Osteocyte (in vitro differentiated cells): ENCODE measurements at regions not wholly inside any gene's neighbourhood (a gene's known extent, or its start where the extent isn't known, plus 50 kb on each side); places are given as distances from the start of the nearest gene placed in this dataset.
"Not testable (repeated sequence)": the region's sequence is repeated elsewhere in the genome, so short reads cannot be mapped to it uniquely, and the experiment has no call there.

Experiments used
- DNase-seq: peaks from one replicate; pipeline ENCODE4 v3.0.0; 2021; ENCODE audit warnings: mixed read lengths; ENCODE audit not compliant: unreplicated experiment; ENCODE audit errors: extremely low spot score
- H3K27ac Mint-ChIP-seq: one replicate; pipeline ENCODE4 v1.8.0; 2021; ENCODE audit warnings: mild to moderate bottlenecking, mixed read lengths; ENCODE audit not compliant: unreplicated experiment
- H3K27me3 Mint-ChIP-seq: one replicate; pipeline ENCODE4 v1.8.0; 2021; ENCODE audit warnings: mixed read lengths; ENCODE audit not compliant: unreplicated experiment
- H3K36me3 Mint-ChIP-seq: one replicate; pipeline ENCODE4 v1.8.0; 2021; ENCODE audit warnings: mixed read lengths; ENCODE audit not compliant: unreplicated experiment
- H3K4me1 Mint-ChIP-seq: one replicate; pipeline ENCODE4 v1.8.0; 2021; ENCODE audit warnings: mixed read lengths; ENCODE audit not compliant: unreplicated experiment
- H3K4me3 Mint-ChIP-seq: one replicate; pipeline ENCODE4 v1.8.0; 2021; ENCODE audit warnings: mild to moderate bottlenecking, moderate library complexity, mixed read lengths; ENCODE audit not compliant: unreplicated experiment
- H3K9me3 Mint-ChIP-seq: one replicate; pipeline ENCODE4 v1.8.0; 2021; ENCODE audit warnings: mixed read lengths; ENCODE audit not compliant: unreplicated experiment
- TF ChIP-seq, protein P1 (sequence below): fragments of 200-600 bp; sonication (generic); IDR thresholded peaks from 2 replicates; pipeline ENCODE4 v1.5.0; 2021; ENCODE audit warnings: antibody characterized with exemption, mild to moderate bottlenecking, moderate library complexity

DNA sequence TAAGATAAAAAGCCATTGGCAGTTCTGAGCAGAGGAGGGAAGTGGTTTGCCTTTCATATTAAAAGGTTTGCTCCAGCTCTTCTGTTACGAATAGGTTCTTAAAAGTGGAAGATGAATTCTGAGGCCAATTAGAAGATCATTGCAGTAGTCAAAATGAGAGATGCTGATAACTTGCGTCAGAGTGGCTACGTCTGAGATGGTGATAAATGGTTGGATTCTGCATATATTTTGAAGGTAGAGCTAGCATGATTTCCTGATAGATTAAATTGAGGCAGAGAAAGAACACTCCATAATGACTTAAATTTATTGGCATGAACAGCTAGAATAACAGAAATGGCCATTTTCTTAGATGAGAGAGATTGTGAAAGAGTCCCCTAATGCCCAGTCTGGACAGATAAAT is 652.6 kb downstream of the DACH1 start:
- Mint-ChIP-seq H3K27me3 (peaks cover 2% of the 10 kb centered on the region), H3K4me3 (no peak overlapping the region), H3K36me3 (no peaks in the 10 kb centered on the region), H3K9me3 (no peaks in the 10 kb centered on the region), H3K4me1 (peaks cover 4% of the 10 kb centered on the region), H3K27ac (no peak overlapping the region)
- TF ChIP-seq, protein P1, sequence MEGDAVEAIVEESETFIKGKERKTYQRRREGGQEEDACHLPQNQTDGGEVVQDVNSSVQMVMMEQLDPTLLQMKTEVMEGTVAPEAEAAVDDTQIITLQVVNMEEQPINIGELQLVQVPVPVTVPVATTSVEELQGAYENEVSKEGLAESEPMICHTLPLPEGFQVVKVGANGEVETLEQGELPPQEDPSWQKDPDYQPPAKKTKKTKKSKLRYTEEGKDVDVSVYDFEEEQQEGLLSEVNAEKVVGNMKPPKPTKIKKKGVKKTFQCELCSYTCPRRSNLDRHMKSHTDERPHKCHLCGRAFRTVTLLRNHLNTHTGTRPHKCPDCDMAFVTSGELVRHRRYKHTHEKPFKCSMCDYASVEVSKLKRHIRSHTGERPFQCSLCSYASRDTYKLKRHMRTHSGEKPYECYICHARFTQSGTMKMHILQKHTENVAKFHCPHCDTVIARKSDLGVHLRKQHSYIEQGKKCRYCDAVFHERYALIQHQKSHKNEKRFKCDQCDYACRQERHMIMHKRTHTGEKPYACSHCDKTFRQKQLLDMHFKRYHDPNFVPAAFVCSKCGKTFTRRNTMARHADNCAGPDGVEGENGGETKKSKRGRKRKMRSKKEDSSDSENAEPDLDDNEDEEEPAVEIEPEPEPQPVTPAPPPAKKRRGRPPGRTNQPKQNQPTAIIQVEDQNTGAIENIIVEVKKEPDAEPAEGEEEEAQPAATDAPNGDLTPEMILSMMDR = no peak
- DNase-seq = no peak

DNA sequence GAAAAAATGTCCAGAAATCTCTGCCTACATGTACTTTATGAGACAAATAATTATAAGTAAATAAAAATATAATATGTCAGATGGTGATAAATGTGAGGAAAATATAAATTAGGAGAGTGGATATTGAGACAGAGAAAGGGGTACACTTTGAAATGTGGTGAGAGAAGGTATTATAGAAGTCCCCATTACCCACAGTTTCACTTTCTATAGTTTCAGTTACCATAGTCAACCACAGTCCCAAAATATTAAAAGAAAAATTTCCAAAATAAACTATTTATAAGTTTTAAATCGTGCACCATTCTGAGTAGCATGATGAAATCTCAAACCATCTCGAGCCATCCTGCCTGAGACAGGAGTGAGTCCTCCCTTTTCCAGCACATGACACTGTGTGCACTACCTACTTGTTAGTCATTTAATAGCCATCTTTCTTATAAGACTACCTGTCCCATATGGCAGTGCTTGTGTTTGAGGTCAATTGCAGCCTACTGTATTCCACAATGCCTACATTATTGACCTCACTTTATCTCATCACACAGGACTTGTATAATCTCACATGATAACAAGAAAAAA is 653.7 kb downstream of the DACH1 start:
- DNase-seq = no peak
- Mint-ChIP-seq H3K9me3 (no peaks in the 10 kb centered on the region), H3K4me1 (peaks cover 4% of the 10 kb centered on the region), H3K27me3 (peaks cover 2% of the 10 kb centered on the region), H3K27ac (no peak overlapping the region), H3K36me3 (no peaks in the 10 kb centered on the region), H3K4me3 (no peak overlapping the region)
- TF ChIP-seq, protein P1 = no peak

DNA sequence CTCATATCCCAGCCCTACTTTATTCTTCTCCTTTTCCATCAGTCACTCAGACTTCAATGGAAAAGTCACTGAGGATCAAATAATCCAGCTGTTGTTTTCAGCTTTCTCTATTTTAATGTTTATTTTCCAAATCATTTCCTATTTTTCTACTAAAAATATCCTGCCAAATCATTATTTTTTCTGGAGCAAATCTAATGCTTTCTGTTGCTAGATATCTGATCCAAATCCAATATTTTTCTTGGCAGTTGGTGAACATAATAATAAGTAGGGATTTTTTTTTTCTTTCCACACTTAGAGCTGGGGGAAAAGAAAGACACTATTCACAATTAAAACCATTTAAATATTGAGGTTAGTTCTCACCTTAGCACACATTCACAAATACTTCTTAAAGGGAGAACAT is 656.1 kb downstream of the DACH1 start:
- Mint-ChIP-seq H3K27me3 (peaks cover 2% of the 10 kb centered on the region), H3K9me3 (no peaks in the 10 kb centered on the region), H3K36me3 (no peaks in the 10 kb centered on the region), H3K4me1 (peaks cover 4% of the 10 kb centered on the region), H3K27ac (no peak overlapping the region), H3K4me3 (no peak overlapping the region)
- TF ChIP-seq, protein P1 = no peak
- no peak for DNase-seq

DNA sequence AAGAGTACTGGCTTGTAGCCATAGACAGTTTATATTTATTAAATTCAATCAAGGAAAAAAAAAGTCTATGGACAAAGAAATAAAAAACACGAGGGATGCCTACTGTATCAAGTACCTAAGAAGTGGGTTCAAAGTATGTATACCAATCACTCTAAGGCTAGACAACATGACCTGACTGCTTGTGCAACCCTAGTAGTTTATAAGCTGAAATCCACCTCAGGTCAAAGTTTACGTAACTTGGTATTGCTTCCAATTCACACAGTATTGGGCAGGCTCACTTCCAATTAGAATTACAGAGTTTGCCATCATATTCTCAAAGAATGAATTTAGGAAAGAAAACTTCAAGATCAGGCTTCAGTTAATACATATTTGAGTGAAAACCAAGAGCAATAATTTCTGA is 657.8 kb downstream of the DACH1 start:
- Mint-ChIP-seq H3K27ac (no peak overlapping the region), H3K27me3 (peaks cover 2% of the 10 kb centered on the region), H3K4me3 (no peak overlapping the region), H3K9me3 (no peaks in the 10 kb centered on the region), H3K4me1 (peaks cover 4% of the 10 kb centered on the region), H3K36me3 (no peaks in the 10 kb centered on the region)
- no peak for DNase-seq
- TF ChIP-seq, protein P1 = no peak

DNA sequence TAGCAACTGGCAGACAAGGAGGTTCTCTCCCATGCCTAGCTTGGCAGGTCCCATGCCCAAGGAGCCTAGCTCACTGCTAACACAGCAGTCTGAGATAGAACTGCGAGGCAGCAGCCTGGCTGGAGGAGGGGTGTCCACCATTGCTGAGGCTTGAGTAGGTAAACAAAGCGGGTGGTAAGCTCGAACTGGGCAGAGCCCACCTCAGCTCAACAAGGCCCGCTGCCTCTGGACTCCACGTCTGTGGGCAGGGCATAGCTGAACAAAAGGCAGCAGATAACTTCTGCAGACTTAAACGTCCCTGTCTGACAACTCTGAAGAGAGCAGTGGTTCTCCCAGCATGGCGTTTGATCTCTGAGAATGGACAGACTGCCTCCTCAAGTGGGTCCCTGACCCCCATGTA is 682.4 kb downstream of the DACH1 start:
- not testable (repeated sequence) for H3K27me3 Mint-ChIP-seq, H3K36me3 Mint-ChIP-seq, DNase-seq, H3K4me3 Mint-ChIP-seq, H3K27ac Mint-ChIP-seq, H3K4me1 Mint-ChIP-seq
- H3K9me3 Mint-ChIP-seq = peaks cover 13% of the 10 kb centered on the region

DNA sequence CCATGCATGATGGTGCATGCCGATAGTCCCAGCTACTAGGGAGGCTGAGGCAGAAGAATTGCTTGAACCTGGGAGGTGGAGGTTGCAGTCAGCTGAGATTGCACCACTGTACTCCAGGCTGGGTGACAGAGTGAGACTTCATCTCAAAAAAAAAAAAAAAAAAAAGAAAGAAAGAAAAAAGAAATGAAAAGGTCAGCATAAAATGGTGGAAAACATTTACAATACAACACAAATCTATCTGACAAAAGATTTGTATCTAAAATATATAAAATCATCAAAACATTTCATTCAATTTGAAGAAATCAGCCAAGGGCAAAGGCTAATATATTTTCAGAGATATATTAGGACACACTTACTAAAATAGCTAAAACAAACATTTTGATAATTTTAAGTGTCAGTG is 683.7 kb downstream of the DACH1 start:
- not testable (repeated sequence) for H3K4me3 Mint-ChIP-seq, H3K27ac Mint-ChIP-seq, DNase-seq, H3K4me1 Mint-ChIP-seq, H3K27me3 Mint-ChIP-seq, H3K36me3 Mint-ChIP-seq
- H3K9me3 Mint-ChIP-seq = peaks cover 13% of the 10 kb centered on the region
